Amygdala (tissue), 56 donors: ENCODE measurements at regions not wholly inside any gene's neighbourhood (a gene's known extent, or its start where the extent isn't known, plus 50 kb on each side); places are given as distances from the start of the nearest gene placed in this dataset.
"Not testable (repeated sequence)": the region's sequence is repeated elsewhere in the genome, so short reads cannot be mapped to it uniquely, and the experiment has no call there.

Source experiments
- DNase-seq, 56 donors: peaks; one replicate each; lab custom pipeline; 2025; lab: John Stamatoyannopoulos, UW

GRCh38 chr14:28142400-28143015, 624.1 kb upstream of the FOXG1 start:
- peak in 3 of 56 donors; percentile 4 to 57 (median 33) for DNase-seq

GRCh38 chr14:28143316-28143715, 623.3 kb upstream of the FOXG1 start:
- peak in 4 of 56 donors; percentile 2 to 11 (median 6) for DNase-seq

GRCh38 chr14:28151926-28152325, 614.7 kb upstream of the FOXG1 start:
- DNase-seq, result no peak

GRCh38 chr14:28152453-28153044, 614.0 kb upstream of the FOXG1 start:
- DNase-seq, result no peak

- DNase-seq, result no peak
Observed at GRCh38 chr14:28157289-28157869, 609.2 kb upstream of the FOXG1 start.

- no peak for DNase-seq
Observed at GRCh38 chr14:28157887-28158791, 608.4 kb upstream of the FOXG1 start.

- DNase-seq, result no peak
Observed at GRCh38 chr14:28161040-28161439, 605.5 kb upstream of the FOXG1 start.

- no peak for DNase-seq
Observed at GRCh38 chr14:28163233-28163632, 603.4 kb upstream of the FOXG1 start.

- DNase-seq, result no peak
Observed at GRCh38 chr14:28163897-28164296, 602.7 kb upstream of the FOXG1 start.

- DNase-seq, result not testable (repeated sequence)
Observed at GRCh38 chr14:28187902-28188830, 578.4 kb upstream of the FOXG1 start.

- no peak for DNase-seq
Observed at GRCh38 chr14:28196878-28197277, 569.7 kb upstream of the FOXG1 start.

GRCh38 chr14:28220391-28220790, 546.2 kb upstream of the FOXG1 start:
- no peak for DNase-seq

- no peak for DNase-seq
Observed at GRCh38 chr14:28240909-28241308, 525.7 kb upstream of the FOXG1 start.

GRCh38 chr14:28242895-28243294, 523.7 kb upstream of the FOXG1 start:
- no peak for DNase-seq

- no peak for DNase-seq
Observed at GRCh38 chr14:28243600-28243999, 523.0 kb upstream of the FOXG1 start.

GRCh38 chr14:28245216-28245615, 521.4 kb upstream of the FOXG1 start:
- no peak for DNase-seq

- no peak for DNase-seq
Observed at GRCh38 chr14:28247491-28247890, 519.1 kb upstream of the FOXG1 start.

GRCh38 chr14:28252124-28252523, 514.5 kb upstream of the FOXG1 start:
- not testable (repeated sequence) for DNase-seq

GRCh38 chr14:28254768-28255167, 511.8 kb upstream of the FOXG1 start:
- DNase-seq, result no peak

GRCh38 chr14:28264306-28264705, 502.3 kb upstream of the FOXG1 start:
- no peak for DNase-seq
